Lower lobe of right lung (tissue), 2 donors: ENCODE measurements at regions not wholly inside any gene's neighbourhood (a gene's known extent, or its start where the extent isn't known, plus 50 kb on each side); places are given as distances from the start of the nearest gene placed in this dataset.

ENCODE experiments used
- ATAC-seq, 2 donors: fragments of 200-7000 bp; cut with Tn5 transposase; one replicate each; pipeline ENCODE4 v1.9.1; 2020 to 2022; ENCODE audit warnings: mild to moderate bottlenecking in 2 of 2, moderate library complexity in 2 of 2
- DNase-seq: peaks from one replicate; pipeline ENCODE4 v3.0.0-alpha.2; 2020
- H3K27ac ChIP-seq: fragments of 200-600 bp; one replicate; pipeline ENCODE4 v1.8.0; 2022
- H3K27me3 ChIP-seq: fragments of 200-600 bp; one replicate; pipeline ENCODE4 v1.8.0; 2022; ENCODE audit warnings: low read depth
- H3K36me3 ChIP-seq: fragments of 200-600 bp; one replicate; pipeline ENCODE4 v1.8.0; 2022; ENCODE audit warnings: mild to moderate bottlenecking
- H3K4me1 ChIP-seq: fragments of 200-600 bp; one replicate; pipeline ENCODE4 v1.8.0; 2022
- H3K4me3 ChIP-seq: fragments of 200-600 bp; one replicate; pipeline ENCODE4 v1.8.0; 2022; ENCODE audit warnings: mild to moderate bottlenecking
- H3K9me3 ChIP-seq: fragments of 200-600 bp; one replicate; pipeline ENCODE4 v1.8.0; 2022
- intact Hi-C: fragments of 100-400 bp; cut with DNase I; formaldehyde crosslinking; loops from one replicate; pipeline ENCODE4 v1.11.0; 2022
- TF ChIP-seq, protein P1 (sequence below): fragments of 200-600 bp; IDR thresholded peaks from one replicate; pipeline ENCODE4 v1.8.0; 2022; ENCODE audit warnings: antibody characterized with exemption, mild to moderate bottlenecking
- donor health status: DM: no; HTN: yes; CAD: no; lungs with severe emphysema.

DNA sequence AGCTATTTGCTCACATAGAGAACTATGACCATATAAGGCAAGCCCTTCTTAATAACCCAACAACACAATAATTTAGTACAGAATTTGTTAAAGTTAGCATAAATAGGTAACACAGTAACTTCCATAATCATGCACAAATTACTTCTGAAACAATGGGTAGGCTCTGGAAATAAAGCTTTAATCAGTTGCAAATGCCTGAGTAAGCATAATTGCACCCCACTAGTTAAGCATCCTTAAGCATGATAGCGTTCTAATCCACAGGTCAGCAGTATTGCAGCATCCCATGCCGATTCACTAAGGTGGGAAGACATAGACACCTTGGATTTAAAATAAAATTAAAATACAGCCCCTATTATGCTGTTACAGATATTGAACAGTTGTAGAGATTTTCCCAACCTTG, 161.7 kb downstream of the DHX15 start:
- Histone ChIP-seq H3K4me1 (no peaks in the 10 kb centered on the region), H3K4me3 (no peak overlapping the region), H3K27ac (no peak overlapping the region), H3K9me3 (no peaks in the 10 kb centered on the region), H3K36me3 (no peaks in the 10 kb centered on the region), H3K27me3 (no peaks in the 10 kb centered on the region)
- DNase-seq (no peak), ATAC-seq (no peak)
- TF ChIP-seq, protein P1, sequence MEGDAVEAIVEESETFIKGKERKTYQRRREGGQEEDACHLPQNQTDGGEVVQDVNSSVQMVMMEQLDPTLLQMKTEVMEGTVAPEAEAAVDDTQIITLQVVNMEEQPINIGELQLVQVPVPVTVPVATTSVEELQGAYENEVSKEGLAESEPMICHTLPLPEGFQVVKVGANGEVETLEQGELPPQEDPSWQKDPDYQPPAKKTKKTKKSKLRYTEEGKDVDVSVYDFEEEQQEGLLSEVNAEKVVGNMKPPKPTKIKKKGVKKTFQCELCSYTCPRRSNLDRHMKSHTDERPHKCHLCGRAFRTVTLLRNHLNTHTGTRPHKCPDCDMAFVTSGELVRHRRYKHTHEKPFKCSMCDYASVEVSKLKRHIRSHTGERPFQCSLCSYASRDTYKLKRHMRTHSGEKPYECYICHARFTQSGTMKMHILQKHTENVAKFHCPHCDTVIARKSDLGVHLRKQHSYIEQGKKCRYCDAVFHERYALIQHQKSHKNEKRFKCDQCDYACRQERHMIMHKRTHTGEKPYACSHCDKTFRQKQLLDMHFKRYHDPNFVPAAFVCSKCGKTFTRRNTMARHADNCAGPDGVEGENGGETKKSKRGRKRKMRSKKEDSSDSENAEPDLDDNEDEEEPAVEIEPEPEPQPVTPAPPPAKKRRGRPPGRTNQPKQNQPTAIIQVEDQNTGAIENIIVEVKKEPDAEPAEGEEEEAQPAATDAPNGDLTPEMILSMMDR, result no peak
- intact Hi-C loops, result no loop called here

DNA sequence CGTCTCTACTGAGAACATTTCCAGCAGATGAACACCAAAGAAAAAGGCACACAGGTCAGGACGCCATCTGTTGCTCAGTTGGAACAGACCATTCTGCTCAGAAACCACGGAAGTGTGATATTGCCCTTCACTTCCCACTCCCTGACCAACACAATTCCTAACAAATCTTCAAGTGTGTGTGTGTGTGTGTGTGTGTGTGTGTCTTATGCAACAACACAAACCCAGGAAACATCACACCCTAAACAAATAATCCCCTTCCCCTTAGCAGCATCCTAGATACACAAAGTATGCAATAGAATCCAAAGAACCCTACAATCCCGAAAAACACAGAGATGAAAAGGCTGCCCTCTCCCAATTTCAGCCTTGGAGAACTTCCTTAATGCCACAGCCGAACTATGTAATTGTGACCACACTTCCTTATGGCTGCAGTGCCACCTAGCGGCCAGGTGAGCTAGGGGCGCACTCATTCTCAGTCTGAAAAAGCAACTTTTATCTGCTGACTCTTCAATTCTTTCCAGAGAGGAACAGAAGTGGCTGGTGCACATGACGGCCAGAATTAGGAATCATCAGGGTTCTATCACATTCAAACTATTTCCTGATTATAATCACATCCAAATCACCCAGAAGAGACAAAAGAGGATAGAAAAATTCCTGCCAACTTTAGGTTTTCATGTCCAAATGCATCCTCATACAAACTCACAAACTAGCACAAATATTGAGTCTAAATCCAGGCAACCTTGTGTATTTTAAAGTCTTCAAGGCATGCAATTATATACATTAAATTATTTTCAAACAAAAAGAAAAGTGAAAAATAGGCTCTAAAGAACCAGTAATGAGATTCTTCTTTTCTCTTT, 164.9 kb downstream of the DHX15 start:
- DNase-seq, result peak; percentile 76
- Histone ChIP-seq H3K27me3 (no peaks in the 10 kb centered on the region), H3K4me3 (no peak overlapping the region), H3K9me3 (no peaks in the 10 kb centered on the region), H3K27ac (no peak overlapping the region), H3K36me3 (no peaks in the 10 kb centered on the region), H3K4me1 (no peaks in the 10 kb centered on the region)
- ATAC-seq, result peak; percentile 87 to 95
- TF ChIP-seq, protein P1, result peak; percentile 88
- intact Hi-C loops, result no loop called here

DNA sequence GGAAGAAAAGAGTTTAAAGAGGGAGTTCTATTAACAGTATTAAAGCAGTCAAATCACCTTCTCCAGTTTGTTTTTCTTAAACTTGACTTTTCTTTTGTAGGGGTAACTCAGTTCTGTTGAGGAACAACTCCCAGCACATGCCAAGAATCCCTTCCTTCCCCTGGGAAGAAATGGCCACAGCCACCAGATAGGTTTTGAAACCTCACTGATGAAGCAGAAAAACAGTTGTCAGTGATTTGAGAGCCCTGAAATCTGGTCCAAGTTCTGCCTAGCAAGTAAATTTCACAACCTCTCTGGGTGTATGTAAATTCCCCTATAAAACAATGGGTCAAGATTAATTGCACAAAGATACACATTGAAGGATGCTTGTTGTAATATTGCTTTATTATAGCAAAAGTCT, 167.1 kb downstream of the DHX15 start:
- H3K27ac ChIP-seq, result no peak overlapping the region
- TF ChIP-seq, protein P1, result no peak
- no peaks in the 10 kb centered on the region for H3K27me3 ChIP-seq
- intact Hi-C loops, result no loop called here
- no peaks in the 10 kb centered on the region for H3K4me1 ChIP-seq
- H3K9me3 ChIP-seq, result no peaks in the 10 kb centered on the region
- H3K4me3 ChIP-seq, result no peak overlapping the region
- H3K36me3 ChIP-seq, result no peaks in the 10 kb centered on the region
- ATAC-seq (no peak), DNase-seq (no peak)

DNA sequence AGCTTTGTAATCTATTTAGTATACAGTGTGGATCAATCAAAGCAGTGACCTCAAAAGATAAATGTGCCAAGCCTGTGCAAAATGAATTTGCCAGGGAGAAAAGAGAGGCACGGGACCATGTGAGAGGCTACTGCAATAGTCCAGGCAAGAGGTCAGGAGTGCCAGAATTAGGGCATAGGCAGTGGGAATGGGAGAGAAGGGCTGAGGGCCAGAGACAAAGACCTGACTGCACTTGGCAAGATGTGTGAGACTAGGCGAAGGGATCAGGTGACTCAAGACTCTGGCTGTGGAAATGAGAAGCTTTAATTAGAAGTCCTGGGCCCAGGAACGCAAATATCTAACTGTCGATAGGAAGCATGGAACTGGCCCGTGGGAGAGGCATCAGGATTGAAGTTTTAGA, 168.1 kb downstream of the DHX15 start:
- H3K4me1 ChIP-seq, result no peaks in the 10 kb centered on the region
- H3K36me3 ChIP-seq, result no peaks in the 10 kb centered on the region
- ATAC-seq (no peak), DNase-seq (no peak)
- intact Hi-C loops, result no loop called here
- TF ChIP-seq, protein P1, result no peak
- no peaks in the 10 kb centered on the region for H3K27me3 ChIP-seq
- H3K27ac ChIP-seq, result no peak overlapping the region
- no peak overlapping the region for H3K4me3 ChIP-seq
- no peaks in the 10 kb centered on the region for H3K9me3 ChIP-seq

DNA sequence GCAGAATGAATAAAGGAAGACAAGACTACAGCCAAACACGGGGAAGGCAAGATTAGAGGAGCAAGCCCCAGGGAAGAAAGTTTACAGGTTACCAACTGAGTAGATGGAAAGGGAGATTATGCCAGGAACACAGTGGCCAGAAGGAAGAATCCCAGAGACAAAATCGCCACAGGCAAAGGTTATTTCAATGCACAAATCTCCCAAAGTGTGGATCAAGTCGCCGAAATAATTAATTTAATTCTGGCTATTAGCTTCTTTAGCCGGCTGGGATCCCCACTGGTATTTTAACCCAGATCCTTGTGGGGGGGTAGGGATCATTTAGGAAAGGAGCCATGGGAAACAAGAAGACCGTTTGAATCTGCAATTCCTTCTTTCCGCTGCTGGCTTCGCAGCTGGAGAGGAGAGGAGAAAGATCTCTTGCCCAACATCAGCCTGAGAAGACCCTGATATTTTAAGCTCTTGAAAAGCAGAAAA, 171.0 kb downstream of the DHX15 start:
- ATAC-seq, result no peak
- H3K4me3 ChIP-seq, result no peak overlapping the region
- DNase-seq, result no peak
- no peaks in the 10 kb centered on the region for H3K9me3 ChIP-seq
- TF ChIP-seq, protein P1, result no peak
- H3K27me3 ChIP-seq, result no peaks in the 10 kb centered on the region
- no peak overlapping the region for H3K27ac ChIP-seq
- no peaks in the 10 kb centered on the region for H3K4me1 ChIP-seq
- H3K36me3 ChIP-seq, result no peaks in the 10 kb centered on the region
- intact Hi-C loops, result no loop called here
